ENCODE measurements at regions not wholly inside any gene's neighbourhood (a gene's known extent, or its start where the extent isn't known, plus 50 kb on each side); places are given as distances from the start of the nearest gene placed in this dataset.

- no peak for TF ChIP-seq CTCF (IDR thresholded peaks at IDR 0.05)
- no peak for TF ChIP-seq EP300 (IDR thresholded peaks at IDR 0.05)
- TF ChIP-seq POLR2AphosphoS5 (IDR thresholded peaks at IDR 0.05) = no peak
Measured at GRCh38 chr2:144827404-144827803, 307.5 kb upstream of the ZEB2 start.

All from suprapubic skin (tissue), 4 donors.